GM13976 (cell line): ENCODE measurements at regions not wholly inside any gene's neighbourhood (a gene's known extent, or its start where the extent isn't known, plus 50 kb on each side); places are given as distances from the start of the nearest gene placed in this dataset.

Experiments
- DNase-seq: peaks from one replicate; pipeline ENCODE4 v3.0.0; 2012; ENCODE audit warnings: low spot score
- in situ Hi-C: fragments of 300-500 bp; cut with MboI; formaldehyde crosslinking; loops from one replicate; pipeline ENCODE4 v1.12.0; 2022; ENCODE audit warnings: low sequenced_read_pairs, mixed read lengths, inconsistent platforms; ENCODE audit not compliant: unreplicated experiment
- TF ChIP-seq, protein P1 (sequence below): IDR thresholded peaks from 2 replicates; pipeline ENCODE4 v1.5.1; 2012; ENCODE audit warnings: borderline replicate concordance, mild to moderate bottlenecking; ENCODE audit not compliant: insufficient read depth; ENCODE audit errors: extremely low read depth, missing control alignments, control extremely low read depth

GRCh38 chr13:60214213-60215055 is 50.7 kb upstream of the DIAPH3 start:
- in situ Hi-C loops = no loop called here
- DNase-seq = no peak
- TF ChIP-seq, protein P1, sequence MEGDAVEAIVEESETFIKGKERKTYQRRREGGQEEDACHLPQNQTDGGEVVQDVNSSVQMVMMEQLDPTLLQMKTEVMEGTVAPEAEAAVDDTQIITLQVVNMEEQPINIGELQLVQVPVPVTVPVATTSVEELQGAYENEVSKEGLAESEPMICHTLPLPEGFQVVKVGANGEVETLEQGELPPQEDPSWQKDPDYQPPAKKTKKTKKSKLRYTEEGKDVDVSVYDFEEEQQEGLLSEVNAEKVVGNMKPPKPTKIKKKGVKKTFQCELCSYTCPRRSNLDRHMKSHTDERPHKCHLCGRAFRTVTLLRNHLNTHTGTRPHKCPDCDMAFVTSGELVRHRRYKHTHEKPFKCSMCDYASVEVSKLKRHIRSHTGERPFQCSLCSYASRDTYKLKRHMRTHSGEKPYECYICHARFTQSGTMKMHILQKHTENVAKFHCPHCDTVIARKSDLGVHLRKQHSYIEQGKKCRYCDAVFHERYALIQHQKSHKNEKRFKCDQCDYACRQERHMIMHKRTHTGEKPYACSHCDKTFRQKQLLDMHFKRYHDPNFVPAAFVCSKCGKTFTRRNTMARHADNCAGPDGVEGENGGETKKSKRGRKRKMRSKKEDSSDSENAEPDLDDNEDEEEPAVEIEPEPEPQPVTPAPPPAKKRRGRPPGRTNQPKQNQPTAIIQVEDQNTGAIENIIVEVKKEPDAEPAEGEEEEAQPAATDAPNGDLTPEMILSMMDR = no peak

- DNase-seq = no peak
- in situ Hi-C loops = no loop called here
- TF ChIP-seq, protein P1 = no peak
These were observed 56.3 kb upstream of the DIAPH3 start for GRCh38 chr13:60220072-60220471.

DNA sequence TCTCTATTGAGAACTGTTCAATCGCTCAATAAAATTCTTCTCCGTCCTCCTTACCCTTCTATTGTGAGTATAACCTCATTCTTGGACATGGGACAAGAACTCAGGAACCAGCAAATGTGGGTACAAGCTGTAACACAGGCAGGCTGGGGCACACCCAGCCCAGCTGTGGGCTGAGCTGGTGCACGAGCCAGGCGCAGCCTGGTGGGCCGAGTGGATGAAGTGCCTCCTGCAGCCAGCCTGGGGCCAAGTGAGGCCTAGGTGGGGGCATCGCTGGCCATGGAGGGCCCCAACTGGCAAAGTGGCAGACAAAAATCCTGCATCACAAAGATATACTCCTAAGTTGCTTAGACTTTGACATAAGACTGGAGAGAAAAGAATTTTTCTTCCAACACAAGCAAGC is 57.9 kb upstream of the DIAPH3 start:
- TF ChIP-seq, protein P1 = no peak
- in situ Hi-C loops = no loop called here
- no peak for DNase-seq

GRCh38 chr13:60226507-60226906 is 62.8 kb upstream of the DIAPH3 start:
- TF ChIP-seq, protein P1 = peak; percentile 24
- DNase-seq = no peak
- in situ Hi-C loops = no loop called here

DNA sequence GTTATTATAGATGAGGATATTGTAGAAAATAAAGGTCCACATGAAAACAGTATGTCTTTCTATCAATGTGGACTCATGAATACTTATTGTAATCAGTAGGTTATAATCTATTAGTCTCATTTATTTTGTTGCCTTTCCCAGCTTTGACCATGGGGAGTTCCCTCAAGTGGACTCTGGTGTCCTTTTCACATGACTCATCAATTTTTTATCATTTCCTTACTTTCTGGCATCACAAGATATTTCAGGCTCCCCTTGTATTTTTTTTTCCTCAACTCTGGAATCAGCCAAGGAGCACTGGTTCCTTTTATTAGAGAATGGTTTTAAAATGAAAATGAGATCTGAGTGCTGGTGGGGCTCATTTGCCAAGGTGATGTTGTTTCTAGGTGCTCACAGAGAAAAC is 63.4 kb upstream of the DIAPH3 start:
- TF ChIP-seq, protein P1 = no peak
- DNase-seq = no peak
- in situ Hi-C loops = no loop called here

DNA sequence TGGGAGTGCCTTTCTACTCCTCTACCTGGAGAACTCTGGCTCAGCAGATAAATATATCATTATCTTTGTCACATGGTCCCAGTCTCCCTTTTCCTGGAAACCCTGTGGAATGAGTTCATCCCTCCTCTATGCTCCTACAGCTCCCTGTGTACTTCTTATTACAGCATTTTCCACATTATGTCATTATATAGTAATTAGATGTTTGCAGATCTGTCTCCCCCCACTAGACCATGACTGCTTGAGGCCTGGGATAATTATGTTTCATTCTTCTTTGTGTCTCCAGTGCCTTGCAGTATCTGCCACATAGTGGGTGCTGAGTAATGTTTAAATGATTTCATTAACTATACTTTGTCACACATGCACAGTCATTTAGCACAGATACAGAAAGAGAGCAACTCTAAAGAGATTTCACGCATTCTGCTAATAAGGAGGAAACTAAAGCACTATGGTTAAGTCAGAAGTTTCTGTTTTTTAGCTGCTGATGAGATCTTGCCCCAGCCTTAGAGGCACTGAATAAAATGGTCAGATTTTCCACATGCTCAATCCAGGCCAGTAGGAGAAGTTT is 66.1 kb upstream of the DIAPH3 start:
- no peak for DNase-seq
- in situ Hi-C loops = no loop called here
- TF ChIP-seq, protein P1 = no peak
